GM21526 (cell line): ENCODE measurements at regions not wholly inside any gene's neighbourhood (a gene's known extent, or its start where the extent isn't known, plus 50 kb on each side); places are given as distances from the start of the nearest gene placed in this dataset.

Experiments used
- ATAC-seq: cut with Tn5 transposase; IDR thresholded peaks from one replicate; pipeline ENCODE4 v1.9.1; 2021; ENCODE audit warnings: moderate library complexity; ENCODE audit not compliant: unreplicated experiment, low FRiP score

DNA sequence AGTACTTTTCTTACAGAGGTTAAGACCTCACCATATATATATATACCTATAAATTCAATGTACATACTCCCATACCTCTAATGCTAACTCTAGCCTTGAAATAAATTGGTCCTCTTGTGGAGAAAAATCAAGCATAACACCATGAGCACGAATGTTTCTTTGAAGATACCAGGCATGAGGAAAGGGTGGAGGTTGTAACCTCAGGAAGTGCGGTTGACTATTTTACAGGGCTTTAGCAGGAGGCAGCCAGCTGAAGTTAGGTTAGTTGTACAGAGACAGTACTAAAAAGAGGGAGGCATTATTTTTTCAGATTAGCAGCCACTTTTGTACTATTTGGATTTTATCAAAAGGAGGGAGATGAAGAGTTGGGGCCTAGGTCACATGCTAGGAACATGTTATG is 767.0 kb downstream of the OTOL1 start:
- no peak for ATAC-seq

DNA sequence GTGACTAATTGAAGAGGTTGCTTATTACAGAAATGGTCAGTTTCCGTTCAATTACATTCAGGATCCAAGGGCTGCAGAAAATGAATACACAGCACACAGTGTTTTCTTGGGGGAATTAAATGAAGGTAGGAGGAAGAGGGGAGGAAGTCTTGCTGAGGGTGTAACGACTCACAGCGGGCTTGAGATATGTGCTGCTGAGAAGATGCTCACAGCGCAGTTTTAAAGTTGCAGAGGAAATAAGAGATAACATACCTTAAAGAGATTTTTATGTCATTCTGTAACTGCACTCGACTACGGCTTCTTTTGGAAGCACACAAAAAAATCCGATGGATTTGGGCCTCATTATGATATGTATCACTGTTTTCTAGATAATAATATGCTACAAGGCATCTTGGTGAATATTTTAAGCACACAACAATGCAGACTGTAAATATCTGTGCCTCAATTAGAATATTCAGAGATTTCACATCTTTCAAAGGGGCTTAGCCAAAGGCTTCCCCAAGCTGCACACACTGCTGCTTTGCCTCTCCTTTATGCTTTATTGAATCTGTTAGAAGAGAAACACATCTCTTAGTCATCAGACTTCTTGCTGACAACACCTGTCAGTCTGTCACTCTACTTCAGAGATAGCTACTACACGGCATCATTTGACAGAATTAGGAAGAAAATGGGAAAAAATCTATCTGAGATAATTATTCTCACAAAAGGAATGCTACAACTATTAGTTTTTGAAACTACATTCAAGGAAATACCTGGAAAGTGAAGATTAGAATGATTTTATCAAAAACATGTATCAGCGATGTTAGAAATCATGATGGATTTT is 773.2 kb downstream of the OTOL1 start:
- ATAC-seq, result no peak

DNA sequence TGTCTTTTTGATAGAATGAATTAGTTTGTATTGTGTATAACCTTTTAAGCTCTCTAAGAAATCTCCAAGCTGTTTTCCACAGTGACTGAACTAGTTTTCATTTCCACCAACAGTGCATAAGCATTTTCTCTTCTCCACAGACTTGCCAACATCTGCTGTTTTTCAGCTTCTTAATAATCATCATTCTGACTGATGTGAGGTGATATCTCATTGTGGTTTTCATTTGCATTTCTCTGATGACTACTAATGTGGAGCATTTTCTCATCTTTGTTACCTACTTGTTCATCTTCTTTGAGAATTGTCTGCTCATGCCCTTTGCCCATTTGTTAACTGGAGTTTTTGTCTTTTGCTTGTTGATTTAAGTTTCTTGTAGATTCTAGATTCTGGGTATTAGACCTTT is 777.5 kb downstream of the OTOL1 start:
- no peak for ATAC-seq

DNA sequence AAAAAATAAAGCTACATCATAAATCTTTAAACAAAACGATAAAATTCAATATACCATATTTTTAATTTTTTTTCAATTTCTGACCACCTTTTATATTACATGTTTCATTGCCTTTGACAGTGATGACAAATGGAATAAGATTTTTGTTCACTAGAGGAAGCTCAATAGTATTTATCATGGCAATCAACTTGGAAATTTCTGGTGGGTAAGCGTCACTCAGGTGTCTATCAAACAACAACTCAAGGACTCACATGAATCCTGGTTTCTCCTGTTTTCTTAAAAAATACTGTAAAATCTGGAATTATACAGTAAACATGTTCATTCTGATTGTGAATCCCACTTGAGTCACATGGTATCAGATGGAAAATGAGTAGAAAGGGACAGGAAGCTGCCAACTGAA is 782.2 kb downstream of the OTOL1 start:
- ATAC-seq, result no peak

DNA sequence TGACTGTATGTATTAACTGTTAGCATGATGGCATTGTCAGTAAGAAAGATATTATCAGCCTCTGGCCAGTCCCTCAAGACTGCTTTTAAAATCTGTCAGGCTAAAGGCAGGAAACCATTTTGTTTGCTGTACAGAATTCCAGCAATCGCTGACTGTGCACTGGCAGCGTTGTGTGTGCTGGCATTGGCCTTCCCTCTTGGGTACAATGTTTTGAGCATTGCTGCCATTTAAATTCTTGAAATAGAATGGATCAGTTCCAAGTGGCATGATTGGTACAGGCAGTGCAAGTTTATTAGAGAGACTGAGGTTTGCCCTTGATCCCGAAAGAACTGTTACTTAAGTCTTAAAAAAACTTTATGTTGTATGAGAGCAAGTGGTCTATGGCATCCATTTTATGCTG is 788.7 kb downstream of the OTOL1 start:
- no peak for ATAC-seq

DNA sequence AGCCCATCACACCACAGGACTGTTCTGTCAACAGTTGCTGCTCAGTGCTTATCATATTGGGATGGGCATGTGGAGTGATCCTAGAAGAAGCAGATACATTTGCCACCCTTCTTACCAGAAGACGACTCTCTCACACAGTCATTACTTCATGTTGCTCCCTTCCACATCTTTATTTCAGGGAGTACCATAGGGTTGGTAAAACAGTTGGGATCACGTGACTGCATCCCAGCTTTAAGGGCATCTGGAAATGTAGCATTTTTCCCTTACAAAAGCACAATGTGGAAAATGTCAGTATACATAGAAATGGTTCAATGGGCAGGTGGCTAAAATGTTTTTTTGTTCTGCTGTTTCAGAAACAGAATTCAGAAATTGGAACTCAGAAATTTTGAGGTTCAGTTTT is 791.0 kb downstream of the OTOL1 start:
- no peak for ATAC-seq

DNA sequence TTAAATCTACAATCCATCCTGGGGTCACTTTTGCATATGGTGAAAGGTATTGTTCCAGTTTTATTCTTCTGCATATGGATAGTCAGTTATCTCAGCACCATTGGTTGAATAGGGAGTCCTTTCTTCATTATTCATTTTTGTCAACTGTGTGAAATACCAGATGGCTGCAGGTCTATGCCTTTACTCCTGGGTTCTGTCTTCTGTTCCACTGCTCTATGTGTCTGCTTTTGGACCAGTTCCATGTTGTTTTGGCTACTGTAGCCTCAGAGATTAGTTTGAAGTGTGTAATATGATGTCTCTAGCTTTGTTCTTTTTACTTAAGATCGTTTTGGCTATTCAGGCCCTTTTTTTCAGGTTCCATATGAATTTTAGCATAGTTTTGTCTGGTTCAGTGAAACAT is 795.8 kb downstream of the OTOL1 start:
- ATAC-seq, result no peak

DNA sequence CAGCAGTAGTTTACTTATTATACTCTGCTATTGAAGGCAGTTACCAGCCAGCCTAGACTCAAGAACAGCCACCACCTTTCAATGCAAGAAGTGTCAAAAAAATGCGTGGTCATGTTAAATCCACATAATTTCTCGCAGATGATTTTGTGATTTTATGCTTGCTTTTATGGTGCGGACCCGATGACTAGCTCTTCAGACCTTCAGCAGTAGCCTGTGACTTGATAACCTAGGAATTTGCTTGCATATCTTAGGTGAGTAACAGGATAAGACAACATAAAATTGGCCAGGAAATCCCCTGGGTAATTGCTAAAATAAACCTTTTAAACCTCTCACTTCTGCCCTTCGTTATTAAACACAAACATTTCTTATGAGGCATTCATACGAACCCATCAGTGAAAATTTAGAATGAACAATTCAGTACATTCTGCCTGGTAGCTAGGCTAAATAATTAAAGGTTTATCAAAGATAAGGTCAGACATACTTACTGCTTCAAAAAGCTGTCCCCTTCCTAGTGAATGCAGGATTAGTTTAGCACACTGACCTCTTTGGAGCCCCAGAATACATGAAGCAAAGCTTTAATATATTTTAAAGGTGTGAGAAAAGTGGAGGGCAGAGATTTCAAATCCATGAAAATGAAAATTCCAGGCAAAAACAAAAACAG is 798.8 kb downstream of the OTOL1 start:
- ATAC-seq, result no peak

DNA sequence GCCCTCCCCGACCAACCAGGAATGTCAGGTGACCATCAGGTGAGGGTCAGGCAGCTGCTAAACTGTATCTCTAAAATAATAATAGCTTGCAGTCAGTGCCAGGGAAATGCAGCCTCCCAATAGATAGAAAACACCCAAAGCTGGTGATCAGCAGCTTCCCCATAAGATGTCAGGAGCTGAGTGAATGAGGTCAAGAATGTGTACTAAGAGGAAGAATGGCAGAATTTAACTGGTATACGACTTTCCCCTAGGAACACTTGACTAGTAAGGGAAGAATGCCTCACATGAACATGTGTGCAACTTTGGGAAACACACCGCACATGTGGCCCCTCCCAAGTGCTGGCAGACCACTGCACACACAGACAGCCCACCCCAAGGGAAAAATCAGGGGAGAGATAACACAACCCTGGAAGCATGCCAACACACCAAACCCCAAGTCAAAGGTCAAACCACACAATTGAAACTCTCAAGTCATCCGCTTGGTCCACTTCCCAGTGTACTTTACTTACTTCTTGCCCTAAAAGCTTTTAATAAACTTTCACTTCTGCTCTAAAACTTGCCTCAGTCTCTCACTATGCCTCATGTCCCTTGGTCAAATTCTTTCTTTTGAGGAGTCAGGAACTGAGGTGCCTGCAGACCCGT is 806.5 kb downstream of the OTOL1 start:
- no peak for ATAC-seq

DNA sequence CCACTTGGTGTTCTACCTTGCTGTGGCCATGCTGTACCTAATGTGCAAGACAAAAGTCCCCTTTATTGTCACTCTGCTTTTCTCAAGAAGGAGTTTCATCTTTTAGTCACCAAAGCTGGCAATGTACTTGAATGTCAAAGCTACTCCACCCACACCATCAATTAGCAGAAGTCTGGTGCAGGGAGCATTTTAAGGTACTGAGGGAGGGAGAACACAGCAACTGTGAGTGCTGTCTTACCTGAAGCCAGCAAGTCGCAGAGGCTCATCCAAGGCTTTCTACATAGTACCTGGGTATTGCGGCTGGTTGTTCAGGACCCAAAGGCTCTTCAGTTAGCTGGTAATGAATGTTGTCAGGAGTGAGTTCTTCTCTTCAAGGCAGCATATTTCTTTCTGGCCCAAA is 820.4 kb downstream of the OTOL1 start:
- ATAC-seq, result no peak

DNA sequence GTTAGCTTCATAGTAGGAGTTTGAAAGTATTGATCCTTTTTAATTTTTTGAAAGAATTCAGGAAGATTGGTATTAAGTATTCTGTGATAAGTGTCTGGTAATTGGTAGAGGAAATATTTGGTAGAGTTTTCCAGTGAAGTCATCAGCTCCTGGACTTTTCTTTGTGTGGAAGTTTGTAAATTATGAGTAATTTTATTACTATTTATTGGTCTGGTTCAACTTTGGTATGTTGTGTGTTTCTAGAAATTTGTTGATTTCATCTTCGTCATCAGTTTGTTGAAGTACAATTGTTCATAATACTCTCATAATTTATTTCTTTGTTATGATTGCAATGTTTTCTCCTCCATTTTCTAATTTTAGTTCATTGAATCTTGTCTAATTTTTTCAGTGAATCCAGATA is 832.0 kb downstream of the OTOL1 start:
- no peak for ATAC-seq

DNA sequence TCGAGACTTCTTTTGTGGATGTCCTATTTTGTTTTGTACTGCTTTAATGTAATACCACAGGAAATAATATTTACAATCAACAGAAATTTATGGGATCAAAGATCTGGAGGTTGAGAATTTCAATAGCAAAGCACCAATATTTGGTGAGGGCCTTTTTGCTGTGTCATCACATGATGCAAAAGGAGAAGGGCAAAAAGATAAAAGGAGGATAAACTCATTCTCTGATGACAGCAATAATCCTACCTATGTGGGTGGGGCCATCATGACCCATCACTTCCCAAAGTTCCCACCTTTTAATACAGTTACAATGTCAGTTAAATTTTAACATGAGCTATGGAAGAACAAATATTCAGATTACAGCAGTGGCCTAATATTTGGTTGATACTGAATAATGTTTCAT is 832.9 kb downstream of the OTOL1 start:
- ATAC-seq, result no peak

DNA sequence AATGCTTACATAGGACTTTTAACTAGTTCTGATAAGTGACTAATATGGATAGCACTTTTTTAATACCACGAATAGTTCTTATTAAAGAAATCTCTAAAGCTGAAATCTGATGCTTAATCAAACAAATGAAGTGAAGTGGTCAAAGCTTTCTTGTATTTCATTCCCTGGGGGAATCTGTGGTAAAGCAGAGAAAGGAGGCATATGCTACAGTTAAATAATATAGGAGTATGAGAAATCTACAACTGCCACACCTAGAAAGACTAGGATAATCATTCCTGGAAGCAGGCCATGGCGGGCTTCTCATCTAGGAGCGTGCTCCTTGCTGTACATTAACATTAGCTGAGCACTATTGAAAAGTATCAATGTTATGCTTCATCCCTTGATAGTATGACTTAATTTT is 835.7 kb downstream of the OTOL1 start:
- no peak for ATAC-seq

DNA sequence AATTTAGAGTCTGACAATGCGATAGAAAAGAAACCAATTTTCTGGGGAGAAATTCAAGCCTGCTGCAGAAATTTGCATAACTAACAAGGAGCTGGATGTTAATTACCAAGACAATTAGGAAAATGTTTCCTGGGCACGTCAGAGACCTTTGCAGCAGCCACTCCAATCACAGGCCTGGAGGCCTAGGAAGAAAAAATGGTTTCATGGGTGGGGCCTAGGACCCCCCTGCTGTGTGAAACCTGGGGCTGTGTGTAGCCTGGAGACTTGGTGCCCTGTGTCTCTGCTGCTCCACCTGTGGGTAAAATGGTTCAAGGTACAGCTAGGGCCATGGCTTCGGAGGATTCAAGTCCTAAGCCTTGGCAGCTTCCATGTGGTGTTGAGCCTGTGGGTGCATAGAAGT is 837.9 kb downstream of the OTOL1 start:
- ATAC-seq, result no peak

DNA sequence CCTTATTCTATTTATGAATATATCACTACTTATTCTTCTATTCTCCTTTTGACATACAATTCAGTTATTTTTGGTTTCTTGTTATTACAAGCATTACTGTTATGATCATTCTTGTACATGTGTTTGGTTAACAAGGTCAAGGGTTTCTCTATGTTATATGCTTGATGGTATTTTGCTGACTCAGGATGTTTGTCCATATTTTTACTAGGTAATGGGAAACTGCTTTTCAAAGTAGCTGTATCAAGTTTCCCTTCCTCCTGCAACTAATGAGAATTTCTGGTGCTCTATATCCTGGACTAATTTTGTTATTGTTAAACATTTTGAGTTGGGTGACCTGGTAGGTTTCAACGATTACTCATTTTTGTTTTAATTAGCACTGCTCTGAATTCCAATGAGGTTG is 841.0 kb downstream of the OTOL1 start:
- ATAC-seq, result no peak

DNA sequence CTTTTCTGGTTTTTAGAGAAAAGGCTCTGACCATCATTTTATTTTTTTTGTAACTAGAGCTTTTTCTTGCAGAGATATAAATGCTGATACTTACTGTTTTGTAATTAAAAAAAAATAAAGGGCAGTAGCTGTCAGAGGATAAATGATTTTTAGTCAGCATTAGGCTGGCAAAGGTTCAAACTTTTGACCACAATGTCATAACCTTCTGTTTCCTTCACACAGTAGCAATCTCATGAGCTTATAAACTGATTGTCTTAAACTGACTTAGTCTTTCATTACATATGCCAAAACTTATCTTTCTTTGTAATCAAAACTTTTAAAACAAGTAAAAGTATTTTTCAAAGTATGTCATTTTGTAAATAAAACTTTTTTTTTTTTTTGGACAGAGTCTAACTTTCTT is 841.9 kb downstream of the OTOL1 start:
- ATAC-seq, result no peak

DNA sequence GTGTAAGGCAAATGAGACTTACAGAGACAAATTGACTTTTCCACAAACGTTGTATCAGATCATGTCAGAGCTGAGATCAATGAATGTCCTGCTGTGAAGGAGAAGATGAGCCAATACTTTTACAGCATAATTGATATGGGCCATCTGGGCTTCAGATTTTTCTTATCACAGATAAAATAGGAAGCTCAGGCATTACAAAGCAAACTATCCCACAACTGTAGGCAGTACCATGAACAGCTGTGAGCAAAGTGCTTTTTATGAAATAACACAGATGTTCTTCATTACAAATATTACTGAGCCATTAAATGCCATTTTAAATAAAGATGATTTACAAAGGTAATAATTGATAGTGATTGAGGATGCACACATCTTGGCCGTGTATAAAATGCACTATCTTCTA is 852.3 kb downstream of the OTOL1 start:
- no peak for ATAC-seq

DNA sequence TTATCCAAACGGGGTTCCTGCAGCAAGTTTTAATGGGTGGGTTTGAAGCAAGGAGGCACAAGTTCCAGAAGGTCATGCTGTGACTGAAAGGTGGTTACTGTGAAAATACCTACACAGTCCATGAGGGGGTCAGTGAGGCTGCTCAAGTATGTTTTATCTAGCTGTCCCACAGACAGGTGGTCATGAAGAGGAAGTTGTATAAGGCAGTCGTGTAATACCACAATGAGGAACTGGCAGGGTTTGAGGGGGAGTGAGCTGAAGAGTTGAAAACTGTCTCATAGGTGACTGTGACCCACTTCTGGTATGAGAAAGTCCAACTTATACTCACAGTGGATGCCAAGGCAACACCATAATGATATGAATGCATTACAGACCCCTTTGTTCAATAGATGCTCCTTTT is 856.8 kb downstream of the OTOL1 start:
- ATAC-seq, result no peak

DNA sequence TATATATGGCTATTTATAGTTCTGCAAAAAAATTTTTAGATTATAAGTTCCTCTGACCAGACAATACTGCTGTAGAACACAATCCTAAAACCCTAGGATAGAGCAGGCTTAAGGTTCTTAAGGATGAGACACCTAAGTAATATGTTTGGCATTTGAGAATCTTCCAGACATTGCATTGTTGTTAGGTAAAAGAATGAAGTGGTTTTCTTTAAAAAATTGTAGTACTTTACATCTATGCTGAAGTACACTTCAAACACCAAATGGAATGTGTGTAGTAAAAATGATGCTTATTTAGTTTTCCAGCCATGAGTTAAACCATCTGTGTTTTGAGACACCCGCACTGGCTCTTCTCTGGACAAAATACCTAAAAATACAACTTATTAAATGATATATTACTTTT is 857.7 kb downstream of the OTOL1 start:
- ATAC-seq, result no peak

DNA sequence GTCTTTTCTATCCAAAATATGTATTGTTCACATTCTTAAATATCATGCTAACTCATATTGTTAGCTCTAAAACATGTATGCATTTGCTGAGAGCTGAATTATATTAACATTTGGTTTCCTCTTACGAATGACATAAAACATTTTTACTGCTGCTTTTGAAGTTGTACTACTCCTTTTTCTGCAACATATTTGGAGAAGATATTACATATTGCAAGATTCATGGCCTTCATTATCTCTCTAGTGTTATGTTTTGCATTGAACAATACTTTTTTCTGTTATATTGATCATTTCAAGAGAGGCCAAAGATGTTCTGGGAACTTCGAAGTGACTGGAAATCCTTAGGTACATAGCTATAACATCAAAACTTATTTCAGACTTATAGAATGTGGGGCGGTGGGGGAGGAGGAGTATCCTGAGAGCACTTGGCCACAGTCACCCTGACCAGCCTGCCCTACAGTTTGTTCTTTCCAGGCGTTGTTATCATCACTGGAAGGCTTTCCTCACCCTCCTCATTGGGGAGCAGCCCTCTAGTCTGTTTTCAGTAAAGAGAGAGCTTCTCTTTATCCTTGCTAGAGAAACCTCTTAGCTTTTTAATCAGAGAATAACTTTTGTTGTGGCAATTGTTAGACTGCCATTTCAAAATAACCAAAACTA is 868.6 kb downstream of the OTOL1 start:
- ATAC-seq, result no peak

DNA sequence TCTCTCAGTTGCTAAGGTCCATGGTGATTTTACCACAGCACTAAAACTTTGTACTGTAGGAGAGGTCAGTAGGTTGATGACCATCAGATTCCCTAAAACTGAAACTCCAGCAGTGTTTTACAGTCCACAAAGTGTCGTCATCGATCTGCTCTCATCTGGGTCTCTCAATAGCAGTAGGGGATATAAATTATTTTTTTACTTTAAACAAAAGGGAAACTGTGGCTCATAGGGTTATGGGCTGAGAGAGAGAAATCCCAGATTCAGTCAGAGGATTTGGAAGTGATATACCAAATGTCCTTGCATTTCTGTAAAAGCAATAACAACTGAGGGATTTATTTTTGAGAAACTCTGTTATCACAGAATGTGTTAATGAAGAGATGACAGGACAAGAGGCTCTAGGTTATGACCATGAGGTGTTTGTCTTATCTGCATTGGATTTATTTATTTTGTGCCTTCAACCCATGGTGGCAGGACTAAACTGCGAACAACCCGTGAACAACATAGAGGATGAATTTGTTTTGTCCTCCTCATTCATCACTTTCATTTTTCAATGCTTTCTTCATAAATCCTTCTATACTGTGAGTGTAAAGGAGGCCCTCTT is 869.7 kb downstream of the OTOL1 start:
- ATAC-seq, result no peak
